ENCODE measurements at regions not wholly inside any gene's neighbourhood (a gene's known extent, or its start where the extent isn't known, plus 50 kb on each side); places are given as distances from the start of the nearest gene placed in this dataset.

DNA sequence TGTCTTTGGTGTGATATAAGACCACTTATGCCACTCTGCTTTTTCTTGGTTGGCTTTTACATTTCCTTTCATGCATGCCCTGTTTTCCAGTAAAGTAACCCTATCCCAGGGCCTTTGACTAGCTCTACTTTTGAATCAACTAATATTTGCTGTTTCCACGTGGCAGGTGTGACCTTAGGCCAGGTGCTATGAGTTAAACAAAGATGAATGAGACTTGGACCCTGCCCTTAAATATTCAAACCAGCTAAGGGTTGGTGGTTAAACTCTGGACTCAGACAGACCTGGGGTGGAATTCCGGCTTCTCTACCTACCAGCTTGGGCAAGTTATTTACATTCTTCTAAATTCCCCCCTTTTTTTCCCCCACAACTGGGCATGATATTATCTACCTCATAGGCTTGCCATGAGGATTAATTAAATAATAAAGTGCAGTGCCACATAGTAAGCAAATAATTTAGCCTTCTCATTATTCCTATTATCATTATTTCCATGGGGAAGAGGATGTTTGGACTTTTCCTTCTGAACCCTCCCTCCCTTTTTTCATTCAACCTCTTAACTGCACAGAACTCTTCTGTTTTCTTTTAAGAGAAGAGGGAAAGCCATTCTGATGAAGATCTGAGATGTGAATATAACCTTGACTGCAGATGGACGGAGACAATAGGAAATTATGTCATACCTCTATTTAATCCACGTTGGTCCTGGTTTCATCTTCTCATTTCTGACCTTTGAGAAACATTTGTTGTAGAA lies 143.6 kb upstream of the TNFAIP3 start (continued):
- TF ChIP-seq, protein P1, sequence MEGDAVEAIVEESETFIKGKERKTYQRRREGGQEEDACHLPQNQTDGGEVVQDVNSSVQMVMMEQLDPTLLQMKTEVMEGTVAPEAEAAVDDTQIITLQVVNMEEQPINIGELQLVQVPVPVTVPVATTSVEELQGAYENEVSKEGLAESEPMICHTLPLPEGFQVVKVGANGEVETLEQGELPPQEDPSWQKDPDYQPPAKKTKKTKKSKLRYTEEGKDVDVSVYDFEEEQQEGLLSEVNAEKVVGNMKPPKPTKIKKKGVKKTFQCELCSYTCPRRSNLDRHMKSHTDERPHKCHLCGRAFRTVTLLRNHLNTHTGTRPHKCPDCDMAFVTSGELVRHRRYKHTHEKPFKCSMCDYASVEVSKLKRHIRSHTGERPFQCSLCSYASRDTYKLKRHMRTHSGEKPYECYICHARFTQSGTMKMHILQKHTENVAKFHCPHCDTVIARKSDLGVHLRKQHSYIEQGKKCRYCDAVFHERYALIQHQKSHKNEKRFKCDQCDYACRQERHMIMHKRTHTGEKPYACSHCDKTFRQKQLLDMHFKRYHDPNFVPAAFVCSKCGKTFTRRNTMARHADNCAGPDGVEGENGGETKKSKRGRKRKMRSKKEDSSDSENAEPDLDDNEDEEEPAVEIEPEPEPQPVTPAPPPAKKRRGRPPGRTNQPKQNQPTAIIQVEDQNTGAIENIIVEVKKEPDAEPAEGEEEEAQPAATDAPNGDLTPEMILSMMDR (IDR thresholded peaks at IDR 0.05; ENCODE audit: low read depth, low read length, missing input control) = no peak
- TF ChIP-seq FOXA2 (IDR thresholded peaks at IDR 0.05) (peak; percentile 63), RAD21 (IDR thresholded peaks at IDR 0.05) (peak in 1 of 2 donors; percentile 40), JUND (IDR thresholded peaks at IDR 0.05) (peak; percentile 26 to 82)
- TF ChIP-seq, protein P2, sequence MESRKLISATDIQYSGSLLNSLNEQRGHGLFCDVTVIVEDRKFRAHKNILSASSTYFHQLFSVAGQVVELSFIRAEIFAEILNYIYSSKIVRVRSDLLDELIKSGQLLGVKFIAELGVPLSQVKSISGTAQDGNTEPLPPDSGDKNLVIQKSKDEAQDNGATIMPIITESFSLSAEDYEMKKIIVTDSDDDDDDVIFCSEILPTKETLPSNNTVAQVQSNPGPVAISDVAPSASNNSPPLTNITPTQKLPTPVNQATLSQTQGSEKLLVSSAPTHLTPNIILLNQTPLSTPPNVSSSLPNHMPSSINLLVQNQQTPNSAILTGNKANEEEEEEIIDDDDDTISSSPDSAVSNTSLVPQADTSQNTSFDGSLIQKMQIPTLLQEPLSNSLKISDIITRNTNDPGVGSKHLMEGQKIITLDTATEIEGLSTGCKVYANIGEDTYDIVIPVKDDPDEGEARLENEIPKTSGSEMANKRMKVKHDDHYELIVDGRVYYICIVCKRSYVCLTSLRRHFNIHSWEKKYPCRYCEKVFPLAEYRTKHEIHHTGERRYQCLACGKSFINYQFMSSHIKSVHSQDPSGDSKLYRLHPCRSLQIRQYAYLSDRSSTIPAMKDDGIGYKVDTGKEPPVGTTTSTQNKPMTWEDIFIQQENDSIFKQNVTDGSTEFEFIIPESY (IDR thresholded peaks at IDR 0.05) = peak; percentile 60

DNA sequence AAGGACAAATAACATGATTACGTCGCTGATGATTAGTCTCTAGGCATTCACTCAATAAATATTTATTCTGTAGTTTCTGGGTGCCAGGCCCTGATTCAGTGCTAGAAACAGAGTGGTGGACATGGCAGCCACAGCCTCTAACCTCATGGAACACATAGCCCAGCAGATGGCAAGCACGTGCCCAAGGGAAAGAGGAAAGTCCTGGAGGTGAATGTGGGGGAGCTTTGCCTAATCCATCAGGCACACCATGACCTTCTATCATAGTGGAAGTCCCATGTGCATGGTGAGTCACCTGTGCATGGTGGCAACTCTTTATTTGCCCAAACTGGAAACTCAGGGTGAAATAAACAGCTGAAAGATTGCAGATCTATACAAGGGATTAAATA lies 143.0 kb upstream of the TNFAIP3 start:
- no peak for DNase-seq (ENCODE audit: low spot score)
- TF ChIP-seq JUND (IDR thresholded peaks at IDR 0.05) (peak; percentile 89 to 91), SP1 (IDR thresholded peaks at IDR 0.05) (peak; percentile 42), HNF4A (conservative IDR thresholded peaks at IDR 0.05) (peak in 1 of 2 donors; percentile 78), NR2F2 (IDR thresholded peaks at IDR 0.05) (no peak), GABPA (IDR thresholded peaks at IDR 0.05 in 1 of 2, conservative IDR thresholded peaks at IDR 0.05 in 1 of 2) (no peak), FOXA2 (IDR thresholded peaks at IDR 0.05) (peak; percentile 49), TAF1 (conservative IDR thresholded peaks at IDR 0.05) (no peak), HNF4G (IDR thresholded peaks at IDR 0.05) (peak; percentile 27), FOXA1 (IDR thresholded peaks at IDR 0.05) (peak; percentile 20), YY1 (IDR thresholded peaks at IDR 0.05) (peak; percentile 85), RXRA (IDR thresholded peaks at IDR 0.05) (peak; percentile 76 to 91), RAD21 (IDR thresholded peaks at IDR 0.05) (peak; percentile 27 to 45), EGR1 (IDR thresholded peaks at IDR 0.05; ENCODE audit: low read depth in 2 of 2) (peak in 1 of 2 donors; percentile 37)
- TF ChIP-seq, protein P3, sequence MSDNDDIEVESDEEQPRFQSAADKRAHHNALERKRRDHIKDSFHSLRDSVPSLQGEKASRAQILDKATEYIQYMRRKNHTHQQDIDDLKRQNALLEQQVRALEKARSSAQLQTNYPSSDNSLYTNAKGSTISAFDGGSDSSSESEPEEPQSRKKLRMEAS (IDR thresholded peaks at IDR 0.05) = peak; percentile 77
- TF ChIP-seq, protein P4, sequence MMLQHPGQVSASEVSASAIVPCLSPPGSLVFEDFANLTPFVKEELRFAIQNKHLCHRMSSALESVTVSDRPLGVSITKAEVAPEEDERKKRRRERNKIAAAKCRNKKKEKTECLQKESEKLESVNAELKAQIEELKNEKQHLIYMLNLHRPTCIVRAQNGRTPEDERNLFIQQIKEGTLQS (IDR thresholded peaks at IDR 0.05) = peak; percentile 80
- TF ChIP-seq, protein P1 (IDR thresholded peaks at IDR 0.05; ENCODE audit: low read depth, low read length, missing input control) = no peak
- TF ChIP-seq, protein P5, sequence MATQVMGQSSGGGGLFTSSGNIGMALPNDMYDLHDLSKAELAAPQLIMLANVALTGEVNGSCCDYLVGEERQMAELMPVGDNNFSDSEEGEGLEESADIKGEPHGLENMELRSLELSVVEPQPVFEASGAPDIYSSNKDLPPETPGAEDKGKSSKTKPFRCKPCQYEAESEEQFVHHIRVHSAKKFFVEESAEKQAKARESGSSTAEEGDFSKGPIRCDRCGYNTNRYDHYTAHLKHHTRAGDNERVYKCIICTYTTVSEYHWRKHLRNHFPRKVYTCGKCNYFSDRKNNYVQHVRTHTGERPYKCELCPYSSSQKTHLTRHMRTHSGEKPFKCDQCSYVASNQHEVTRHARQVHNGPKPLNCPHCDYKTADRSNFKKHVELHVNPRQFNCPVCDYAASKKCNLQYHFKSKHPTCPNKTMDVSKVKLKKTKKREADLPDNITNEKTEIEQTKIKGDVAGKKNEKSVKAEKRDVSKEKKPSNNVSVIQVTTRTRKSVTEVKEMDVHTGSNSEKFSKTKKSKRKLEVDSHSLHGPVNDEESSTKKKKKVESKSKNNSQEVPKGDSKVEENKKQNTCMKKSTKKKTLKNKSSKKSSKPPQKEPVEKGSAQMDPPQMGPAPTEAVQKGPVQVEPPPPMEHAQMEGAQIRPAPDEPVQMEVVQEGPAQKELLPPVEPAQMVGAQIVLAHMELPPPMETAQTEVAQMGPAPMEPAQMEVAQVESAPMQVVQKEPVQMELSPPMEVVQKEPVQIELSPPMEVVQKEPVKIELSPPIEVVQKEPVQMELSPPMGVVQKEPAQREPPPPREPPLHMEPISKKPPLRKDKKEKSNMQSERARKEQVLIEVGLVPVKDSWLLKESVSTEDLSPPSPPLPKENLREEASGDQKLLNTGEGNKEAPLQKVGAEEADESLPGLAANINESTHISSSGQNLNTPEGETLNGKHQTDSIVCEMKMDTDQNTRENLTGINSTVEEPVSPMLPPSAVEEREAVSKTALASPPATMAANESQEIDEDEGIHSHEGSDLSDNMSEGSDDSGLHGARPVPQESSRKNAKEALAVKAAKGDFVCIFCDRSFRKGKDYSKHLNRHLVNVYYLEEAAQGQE (IDR thresholded peaks at IDR 0.05) = peak; percentile 32
- TF ChIP-seq, protein P2 (IDR thresholded peaks at IDR 0.05) = peak; percentile 39
- no peaks in the 10 kb centered on the region for H3K9me3 ChIP-seq (ENCODE audit: control insufficient read depth in 4 of 4, low read length in 3 of 4)
- peak overlapping the region; percentile 81 to 89 for H3K27ac ChIP-seq (ENCODE audit: low read depth in 1 of 2, low read length in 2 of 2)
- 44% methylated on average over 3 of the region's 3 CpGs for WGBS
- H3K36me3 ChIP-seq (ENCODE audit: control insufficient read depth in 4 of 4, insufficient read depth in 3 of 4, low read depth in 1 of 4, low read length in 3 of 4) = no peaks in the 10 kb centered on the region
- H3K4me1 ChIP-seq (ENCODE audit: control insufficient read depth in 4 of 4, insufficient read depth in 4 of 4, low read length in 3 of 4) = peaks cover 0 to 14% (median 10%) of the 10 kb centered on the region in 4 donors
- no peak overlapping the region for H3K9ac ChIP-seq (ENCODE audit: low read depth in 1 of 2, low read length in 2 of 2)
- no peaks in the 10 kb centered on the region for H3K27me3 ChIP-seq (ENCODE audit: control insufficient read depth in 4 of 4, insufficient read depth in 4 of 4, low read length in 3 of 4)
- H3K4me3 ChIP-seq (ENCODE audit: low read depth in 1 of 3, low read length in 3 of 3) = no peak overlapping the region
